ENCODE measurements at regions not wholly inside any gene's neighbourhood (a gene's known extent, or its start where the extent isn't known, plus 50 kb on each side); places are given as distances from the start of the nearest gene placed in this dataset.
"Not testable (repeated sequence)": the region's sequence is repeated elsewhere in the genome, so short reads cannot be mapped to it uniquely, and the experiment has no call there.

DNA sequence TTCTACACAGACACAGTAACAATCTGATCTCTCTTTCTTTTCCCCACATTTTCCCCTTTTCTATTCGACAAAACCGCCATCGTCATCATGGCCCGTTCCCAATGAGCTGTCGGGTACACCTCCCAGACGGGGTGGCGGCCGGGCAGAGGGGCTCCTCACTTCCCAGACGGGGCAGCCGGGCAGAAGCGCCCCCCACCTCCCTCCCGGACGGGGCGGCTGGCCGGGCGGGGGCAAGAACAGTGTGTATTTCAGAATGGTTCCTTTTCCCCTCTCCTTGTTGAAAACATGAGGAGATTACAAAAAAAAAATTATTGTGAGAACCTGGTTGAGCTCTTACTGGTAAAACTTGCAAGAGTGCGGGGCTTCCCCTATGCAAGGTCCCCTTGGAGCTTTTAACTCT, 178.0 kb upstream of the GALNT15 start:
- DNase-seq = not testable (repeated sequence)

DNA sequence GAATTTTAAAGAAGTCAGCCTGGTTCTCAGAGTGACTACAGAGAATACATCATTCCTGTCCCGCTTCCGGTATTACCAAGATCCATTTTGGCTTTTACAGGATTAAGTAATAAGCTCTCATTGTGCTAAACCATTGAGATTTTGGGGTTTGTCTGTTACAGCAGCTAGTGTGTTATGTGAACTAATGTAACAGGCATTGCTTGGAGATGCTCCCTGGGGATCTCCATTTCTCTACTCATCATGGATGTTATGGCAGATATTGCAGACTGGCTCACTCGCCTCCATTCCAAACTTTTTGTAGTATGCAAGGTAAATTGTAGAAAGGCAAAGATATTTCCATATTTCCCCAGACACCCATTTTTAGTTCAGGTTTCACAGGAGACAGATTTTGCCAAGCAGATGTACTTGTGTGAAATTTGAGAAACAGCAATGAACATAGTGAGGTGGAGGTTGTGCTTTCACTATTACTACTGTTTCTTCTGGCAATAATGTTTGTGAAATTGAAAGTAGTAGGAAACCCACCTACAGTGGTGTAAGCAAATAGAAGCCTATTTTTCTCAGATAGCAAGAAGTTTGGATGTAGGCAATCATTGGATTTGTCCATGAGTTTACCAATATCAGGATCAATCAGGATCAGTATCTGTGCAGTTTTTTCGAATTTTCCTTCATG, 177.1 kb upstream of the GALNT15 start:
- DNase-seq = no peak

DNA sequence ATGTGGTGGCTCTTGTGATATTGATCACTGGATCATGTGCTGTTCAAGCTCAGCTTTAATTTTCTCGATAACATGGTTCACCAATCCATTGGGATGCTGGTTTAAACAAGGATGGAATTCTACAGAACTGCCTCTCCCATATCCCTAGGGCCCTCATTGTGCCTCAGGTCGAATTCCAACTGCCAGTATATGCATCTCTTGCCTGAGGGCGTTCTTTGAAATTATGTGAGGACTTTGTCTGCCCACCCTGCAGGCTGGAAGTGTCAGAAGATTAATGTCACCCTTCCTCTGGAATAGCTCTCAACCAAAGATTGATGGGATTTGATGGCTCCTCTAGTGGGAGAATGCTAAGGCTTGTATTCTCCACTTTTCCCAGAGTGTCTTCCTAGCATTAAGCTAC, 175.6 kb upstream of the GALNT15 start:
- no peak for DNase-seq

DNA sequence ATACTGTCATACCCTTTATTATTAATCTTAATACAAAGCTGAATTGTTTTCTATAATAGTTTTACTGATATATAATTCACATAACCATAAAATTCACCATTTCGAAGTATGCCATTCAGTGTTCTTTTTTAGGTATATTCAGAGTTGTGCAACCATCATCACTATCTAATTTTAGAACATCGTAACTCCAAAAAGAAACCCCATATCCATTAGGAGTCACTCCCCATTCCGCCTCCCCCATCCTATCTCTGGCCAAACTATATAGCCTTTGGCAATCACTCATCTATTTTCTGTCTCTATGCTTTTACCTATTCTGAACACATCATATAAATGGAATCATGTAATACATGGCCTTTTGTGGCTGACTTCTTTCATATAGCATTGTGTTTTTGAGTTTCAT, 169.7 kb upstream of the GALNT15 start:
- DNase-seq = no peak

DNA sequence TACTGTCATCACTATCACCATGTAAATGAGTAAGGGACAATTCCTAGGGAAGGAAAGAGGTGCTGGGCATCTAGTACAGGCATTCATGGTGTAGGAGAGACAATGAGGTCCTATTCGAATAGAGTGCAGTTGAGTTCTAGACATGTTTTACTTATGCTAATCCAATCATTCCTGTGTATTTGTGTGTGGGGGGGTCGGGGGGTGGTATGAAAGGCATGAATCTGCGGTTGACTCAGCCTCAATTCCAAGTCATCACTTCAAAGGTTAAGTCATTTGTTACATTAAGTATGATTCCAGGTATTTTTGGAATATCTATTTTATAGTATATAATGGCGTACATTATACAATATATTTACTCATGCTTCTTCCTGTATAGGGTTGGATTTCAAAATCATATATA, 163.1 kb upstream of the GALNT15 start:
- no peak for DNase-seq

DNA sequence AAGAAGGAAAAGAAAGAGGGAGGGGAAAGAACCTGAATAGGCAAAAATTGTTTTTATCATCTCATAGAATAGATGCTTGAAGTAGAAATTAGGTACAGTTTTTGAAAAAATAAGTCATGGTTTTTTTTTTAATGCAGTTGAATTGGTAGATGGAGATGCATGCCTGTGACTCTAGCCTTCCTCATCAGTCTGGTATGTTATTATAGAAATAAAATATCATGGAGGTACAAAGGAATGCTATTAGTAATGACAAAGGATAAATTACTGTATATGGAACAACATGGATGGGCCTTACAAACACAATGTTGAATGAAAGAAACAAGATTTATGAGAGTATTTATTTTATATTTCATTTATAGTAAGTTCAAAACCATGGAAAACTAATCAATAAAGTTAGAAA, 162.4 kb upstream of the GALNT15 start:
- no peak for DNase-seq

DNA sequence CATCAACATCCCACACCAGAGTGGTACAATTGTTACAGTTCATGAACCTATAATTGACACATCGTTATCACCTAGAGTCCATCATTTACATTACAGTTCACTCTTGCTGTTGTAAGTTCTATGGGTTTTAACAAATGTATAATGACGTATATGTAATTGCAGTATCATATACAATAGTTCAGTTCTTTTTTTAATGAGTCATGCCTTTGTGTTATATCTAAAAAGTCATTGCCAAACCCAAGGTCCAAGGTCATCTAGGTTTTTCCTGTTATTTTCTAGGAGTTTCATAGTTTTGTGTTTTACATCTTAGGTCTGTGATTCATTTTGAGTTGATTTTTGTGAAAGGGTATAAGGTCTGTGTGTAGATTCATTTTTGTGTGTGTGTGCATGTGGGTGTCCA, 160.9 kb upstream of the GALNT15 start:
- DNase-seq = no peak

DNA sequence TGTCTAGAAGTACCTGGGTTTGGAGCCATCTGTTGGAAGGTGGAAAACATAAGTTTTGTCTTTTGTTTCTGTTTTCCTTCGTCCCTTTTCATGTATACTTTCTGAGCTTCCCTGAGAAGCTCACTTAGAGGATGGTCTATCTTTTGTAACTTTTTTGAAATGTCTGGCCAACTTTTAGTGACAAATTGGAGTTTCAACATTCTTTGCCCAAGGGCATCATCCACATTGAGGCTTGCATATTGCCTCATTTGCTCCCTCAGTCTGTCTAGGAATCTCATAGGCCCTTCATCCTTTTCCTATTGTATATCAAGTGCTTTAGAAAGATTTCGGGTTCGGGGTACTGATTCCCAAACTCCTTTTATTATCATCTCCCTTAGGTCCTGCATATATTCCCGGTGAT, 152.7 kb upstream of the GALNT15 start:
- not testable (repeated sequence) for DNase-seq

DNA sequence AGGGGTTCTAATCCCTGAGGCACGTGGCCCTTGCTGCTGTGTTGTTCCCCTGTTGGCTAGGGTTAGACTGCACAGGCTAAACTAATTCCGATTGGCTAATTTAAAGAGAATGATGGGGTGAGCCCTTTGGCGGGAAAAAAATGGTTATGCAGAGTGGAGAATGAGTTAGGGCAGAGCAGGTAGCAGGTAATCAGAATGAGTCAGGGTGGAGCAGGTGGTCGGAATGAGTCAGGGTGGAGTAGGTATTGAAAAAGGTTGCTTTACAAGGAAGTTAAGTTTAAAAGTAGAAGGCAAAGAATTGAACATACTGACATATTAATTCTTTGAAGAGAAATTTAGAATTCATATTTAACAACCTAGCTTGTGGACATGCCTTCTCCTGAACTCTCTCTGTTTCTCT, 150.6 kb upstream of the GALNT15 start:
- DNase-seq = not testable (repeated sequence)

DNA sequence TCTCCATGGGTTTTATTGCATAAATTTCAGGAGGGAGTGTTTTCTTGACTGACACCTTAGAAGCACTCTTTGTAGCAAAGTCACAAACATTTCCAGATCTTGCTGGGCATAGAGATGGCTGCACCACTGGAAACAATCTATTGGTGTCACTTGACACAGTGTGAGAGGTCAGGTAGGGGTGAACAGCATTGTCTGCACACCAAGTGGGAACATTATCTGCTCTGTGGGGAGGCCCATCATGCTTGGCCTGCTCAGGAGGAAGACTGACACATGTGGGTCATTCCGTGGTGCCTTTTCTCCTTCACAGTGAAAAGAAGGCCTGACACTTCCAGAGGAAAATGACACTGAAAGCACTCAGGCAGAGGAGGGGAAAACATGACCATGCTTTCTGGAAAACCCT, 149.9 kb upstream of the GALNT15 start:
- no peak for DNase-seq

DNA sequence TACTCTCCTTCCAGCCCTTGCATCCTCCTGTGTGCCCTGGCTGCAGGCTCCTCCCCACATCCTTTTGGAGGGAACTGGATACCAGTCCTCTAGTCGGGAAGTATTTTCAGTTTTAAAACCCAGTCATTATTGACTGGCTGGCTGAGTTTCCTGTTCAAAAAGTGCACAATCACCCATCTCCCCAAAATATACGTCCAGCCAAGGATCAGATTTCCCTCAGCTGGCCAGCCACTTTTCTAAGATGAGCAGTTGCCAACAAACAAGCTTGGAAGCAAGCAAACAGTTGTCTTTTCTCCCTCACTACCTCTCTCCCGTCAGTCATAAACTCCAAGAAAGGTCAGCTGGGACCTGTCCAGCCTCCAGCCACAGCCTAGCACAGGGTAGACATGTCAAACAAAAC, 147.7 kb upstream of the GALNT15 start:
- no peak for DNase-seq

DNA sequence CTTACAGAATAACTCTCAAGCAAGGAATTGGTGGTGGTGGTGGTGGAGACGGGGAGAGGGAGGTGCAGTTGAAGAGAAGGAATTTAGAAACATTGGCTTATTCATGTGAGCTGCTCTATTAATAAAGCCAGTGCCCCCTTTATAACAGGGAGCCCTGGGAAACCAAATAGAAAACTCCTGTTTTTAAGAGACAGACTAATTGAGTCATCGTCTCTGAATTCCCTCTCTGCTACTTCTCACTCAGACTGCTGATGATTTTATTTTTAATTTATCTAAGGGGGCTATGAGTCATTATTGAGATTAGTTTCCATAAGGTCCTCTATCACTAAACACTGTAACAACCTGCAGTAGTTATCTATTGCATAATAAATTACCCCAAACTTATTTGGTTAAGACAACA, 145.9 kb upstream of the GALNT15 start:
- DNase-seq = no peak

DNA sequence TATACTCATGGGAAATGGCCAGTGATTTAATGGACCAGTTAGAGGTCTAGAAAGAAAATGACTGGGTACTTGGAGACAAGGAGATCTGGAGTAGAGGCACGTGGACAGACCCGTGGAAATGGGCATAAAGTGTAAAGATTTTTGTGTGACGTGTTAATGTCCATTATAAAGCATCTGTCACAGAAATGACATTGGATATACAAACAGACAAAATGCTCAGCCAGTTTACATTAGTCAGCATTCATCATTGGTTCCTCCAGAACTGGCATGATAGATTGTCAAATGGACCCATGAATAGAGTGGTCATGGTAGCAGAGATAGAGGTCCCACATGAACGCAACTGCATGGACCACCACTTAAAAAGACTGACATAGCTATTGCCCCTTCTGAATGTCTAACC, 144.1 kb upstream of the GALNT15 start:
- DNase-seq = no peak

DNA sequence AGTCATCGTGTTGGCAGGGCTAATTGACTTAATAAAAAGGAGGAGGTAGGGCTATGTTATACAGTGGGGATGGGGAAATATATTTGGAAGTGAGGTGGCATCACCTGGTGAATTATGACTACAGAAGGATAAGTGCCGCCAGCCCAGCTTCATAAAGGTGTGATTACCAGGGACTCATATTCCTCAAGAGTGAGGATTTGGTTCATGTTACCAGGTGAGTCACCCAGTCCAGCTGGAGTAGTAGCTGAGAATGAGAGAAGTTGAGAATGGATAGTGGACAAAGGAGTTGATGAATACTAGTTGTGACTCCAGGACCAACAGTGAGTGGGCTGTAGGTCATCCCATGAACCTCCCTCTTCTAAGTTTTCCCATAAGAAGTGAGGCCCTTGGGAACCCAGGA, 143.0 kb upstream of the GALNT15 start:
- no peak for DNase-seq

DNA sequence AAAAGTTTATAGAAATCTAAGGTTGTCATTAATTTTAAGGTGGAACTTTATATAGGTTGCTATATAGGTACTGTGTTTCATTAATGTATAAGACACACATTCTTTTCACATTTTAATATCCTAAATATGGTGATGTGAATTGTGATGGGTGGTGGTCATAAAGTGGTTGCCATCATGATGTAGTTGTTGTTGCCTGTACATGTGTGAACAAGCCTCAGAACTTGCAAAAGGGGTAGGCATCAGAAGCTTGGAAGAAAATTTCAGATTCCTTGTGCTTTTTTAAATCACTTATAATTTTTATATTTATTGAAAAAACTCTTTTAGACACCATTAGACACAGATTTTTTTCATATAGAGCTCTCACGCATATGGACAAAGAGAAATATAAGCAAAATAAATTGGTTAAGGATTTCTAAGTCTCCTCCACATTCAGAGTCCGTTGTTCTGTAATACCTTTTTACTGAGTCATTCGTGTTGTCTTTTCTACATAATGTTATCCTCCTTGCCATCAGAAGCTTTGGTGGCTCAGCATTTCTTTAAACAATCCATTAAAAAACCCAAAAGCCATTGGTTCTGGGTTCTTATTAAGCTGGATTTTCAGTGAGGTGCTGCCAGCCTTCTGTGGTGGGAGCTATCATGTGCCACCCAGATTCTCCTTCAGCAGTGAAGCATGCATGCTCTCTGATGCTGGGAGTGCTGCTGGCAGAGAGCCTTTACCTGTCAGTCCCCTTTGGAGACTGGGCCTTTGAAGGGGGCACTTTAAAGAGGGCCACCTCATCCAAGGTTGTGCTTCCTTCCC, 140.4 kb upstream of the GALNT15 start:
- DNase-seq = no peak

DNA sequence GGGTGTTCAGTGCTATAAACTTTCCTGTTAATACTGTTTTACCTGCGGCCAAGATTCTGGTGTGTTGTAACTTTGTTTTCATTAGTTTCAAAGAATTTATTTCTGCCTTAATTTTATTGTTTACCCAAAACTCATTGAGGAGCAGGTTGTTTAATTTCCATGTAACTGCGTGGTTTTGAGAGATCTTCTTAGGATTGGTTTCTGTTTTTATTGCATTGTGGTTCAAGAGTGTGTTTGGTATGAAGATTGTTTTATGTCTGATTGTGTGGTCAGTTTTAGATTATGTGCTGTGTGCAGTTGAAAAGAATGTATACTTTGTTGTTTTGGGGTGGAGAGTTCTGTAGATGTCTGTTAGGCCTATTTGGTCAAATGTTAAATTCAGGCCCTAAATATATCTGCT, 133.5 kb upstream of the GALNT15 start:
- DNase-seq = no peak

DNA sequence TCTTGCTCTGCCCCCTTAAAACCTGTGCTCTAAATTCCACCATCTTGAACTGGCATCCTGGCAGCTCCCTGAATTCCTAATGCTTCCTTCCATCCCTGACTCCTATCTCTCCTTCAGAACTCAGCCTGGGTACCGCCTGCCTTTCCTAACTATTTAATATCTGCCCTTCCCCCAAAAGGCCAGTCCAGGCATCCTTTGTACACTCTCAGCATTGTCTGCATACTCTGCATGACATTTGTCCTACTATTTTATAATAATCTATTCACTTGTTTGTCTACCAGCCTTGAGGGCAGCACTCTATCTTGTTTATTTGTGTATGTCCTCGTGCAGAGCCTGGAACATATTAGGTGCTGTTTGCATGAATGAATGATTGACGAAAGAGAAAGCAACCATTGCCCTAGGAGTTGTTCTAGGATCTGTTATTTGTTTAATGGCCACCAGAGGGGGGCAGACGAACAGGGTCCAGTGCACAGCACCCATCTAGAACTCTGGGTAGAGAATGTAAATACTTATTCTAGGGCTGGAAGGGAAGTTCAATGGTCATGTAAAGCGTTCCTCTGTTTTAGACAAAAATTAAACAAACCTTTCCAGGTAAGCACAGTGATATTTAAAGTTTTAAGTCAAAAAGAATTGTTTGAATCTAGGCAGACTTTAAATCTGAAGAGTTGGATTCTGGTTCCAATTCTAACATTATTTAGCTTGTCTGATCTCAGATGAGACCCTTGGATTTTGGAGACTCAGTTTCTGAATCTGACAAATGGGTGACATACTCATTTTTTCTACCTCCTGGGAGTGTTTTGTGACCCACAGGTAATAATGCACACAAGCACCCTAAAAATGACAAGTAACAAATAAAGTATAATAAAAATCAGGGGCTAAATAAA, 125.8 kb upstream of the GALNT15 start:
- DNase-seq = no peak

DNA sequence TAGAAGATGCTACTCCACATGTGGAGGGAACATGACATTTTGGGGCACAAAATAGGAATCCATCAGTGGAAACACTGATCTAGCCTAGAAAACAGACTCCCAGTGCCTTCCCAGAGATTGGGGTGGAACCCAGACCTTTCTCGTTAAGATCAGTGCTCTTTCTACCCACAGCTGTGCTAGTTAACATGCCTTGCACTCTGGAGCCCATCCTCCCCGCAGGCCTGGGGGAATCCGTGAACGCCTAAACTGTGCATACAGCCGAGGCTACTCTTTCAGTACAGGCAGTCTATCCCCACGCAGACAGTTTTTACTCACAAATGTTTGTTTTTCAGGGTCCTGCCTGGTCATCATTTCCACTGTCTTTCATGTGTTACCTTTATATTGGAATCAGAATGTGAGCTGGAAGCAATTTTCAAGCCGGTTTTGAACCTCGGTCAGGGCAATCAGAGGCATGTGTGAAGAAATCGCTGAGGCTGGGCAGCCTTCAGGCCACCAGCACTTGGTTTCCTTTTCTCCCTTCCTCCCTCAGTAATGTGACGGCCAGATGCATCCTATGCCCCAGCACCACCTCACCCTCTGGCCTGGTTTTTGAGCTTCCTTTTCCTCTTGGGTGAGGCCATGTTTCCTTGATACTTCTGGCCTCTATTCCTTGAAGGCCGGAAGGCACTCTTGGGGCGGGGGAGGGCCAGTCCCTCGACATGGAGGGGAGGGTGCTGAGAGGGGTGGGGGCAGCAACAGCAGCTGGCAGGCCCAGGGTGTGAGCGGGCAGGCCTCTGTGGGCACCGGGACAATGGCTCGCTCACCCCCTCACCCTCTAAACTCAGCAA, 123.6 kb upstream of the GALNT15 start:
- no peak for DNase-seq

DNA sequence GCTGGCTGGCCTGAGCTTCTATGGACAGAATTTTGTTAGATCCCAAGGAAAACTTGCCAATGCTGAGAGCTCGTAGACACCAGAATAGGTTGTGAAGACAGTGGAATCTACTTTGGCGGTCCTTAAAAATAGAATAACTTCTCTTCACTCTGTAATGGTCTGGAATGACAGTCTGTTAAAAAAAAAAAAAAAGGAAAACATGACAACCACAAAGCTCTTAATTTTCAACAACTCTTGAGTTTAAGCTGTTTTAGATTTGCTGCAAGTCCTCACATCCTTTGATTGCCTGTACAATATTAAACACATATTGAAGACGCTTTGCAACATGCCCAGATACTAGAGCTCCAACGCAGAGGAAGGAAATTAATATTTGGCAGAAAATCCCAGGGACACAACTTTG, 122.8 kb upstream of the GALNT15 start:
- DNase-seq = no peak

DNA sequence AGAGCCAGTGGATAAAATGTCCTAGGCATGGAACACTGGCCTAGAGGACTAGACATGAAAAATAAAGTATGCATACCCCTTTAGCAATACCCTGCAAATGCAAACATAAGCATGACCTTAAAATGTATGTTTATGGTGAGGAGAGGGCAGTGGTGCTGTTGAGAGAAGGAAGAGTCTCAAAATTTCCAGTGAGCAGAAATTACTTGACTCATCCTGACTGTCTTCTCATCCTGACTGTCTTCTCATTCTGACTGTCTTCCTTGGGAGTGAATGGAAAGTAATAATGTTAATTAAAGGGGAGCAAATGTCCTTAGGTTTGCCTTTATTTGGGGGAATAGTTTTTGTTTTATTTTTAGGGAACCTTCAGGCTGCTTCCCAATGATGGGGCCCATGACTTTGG, 121.5 kb upstream of the GALNT15 start:
- DNase-seq = no peak

DNA sequence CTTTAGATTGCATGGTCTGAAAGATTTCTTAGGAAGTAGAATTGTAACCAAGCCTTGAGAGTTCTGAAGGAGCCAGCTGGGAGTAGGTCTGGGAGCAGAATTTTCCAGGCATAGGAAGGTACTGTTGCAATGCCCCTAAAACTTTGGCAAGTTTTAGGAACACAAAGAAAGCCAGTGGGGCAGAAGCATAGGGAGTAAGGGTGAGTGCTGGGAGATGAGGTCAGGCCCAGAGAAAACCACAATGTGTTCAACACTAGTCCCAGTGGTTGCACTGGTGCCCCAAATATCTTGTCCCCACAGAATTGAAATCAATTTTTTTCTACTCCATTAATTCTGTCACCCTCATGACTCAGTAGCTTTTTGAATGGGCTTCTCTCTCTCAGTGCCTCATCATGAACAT, 120.7 kb upstream of the GALNT15 start:
- DNase-seq = no peak

DNA sequence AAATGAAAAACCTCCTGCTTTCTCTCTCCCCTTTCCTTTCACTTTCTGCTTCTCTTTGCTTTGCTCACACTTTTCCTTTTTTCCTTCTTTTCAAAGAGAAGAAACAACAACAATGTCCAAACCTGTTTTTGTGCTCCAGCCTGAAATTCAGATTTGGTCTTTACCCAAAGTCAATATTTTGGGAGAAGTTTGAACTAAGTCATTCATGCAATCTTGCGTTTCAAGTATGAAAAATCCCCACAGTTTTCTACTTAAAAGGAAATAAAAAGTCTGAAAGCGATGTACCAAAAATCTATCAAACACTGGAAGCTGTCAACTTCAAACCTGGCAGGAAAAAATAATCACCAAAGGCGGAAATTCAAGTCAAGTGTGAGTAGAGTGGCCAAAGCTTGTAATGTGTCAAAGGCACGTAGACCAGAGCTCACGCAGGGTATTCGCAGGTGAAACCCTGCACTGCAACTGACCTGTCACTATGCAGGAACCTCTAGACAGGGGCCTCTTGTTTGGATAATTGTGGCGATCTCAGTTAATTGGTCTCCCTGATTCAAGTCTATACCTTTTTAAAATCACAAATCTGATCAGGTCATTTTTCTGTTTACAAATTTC, 118.8 kb upstream of the GALNT15 start:
- DNase-seq = no peak
